ENCODE measurements at regions not wholly inside any gene's neighbourhood (a gene's known extent, or its start where the extent isn't known, plus 50 kb on each side); places are given as distances from the start of the nearest gene placed in this dataset.

DNA sequence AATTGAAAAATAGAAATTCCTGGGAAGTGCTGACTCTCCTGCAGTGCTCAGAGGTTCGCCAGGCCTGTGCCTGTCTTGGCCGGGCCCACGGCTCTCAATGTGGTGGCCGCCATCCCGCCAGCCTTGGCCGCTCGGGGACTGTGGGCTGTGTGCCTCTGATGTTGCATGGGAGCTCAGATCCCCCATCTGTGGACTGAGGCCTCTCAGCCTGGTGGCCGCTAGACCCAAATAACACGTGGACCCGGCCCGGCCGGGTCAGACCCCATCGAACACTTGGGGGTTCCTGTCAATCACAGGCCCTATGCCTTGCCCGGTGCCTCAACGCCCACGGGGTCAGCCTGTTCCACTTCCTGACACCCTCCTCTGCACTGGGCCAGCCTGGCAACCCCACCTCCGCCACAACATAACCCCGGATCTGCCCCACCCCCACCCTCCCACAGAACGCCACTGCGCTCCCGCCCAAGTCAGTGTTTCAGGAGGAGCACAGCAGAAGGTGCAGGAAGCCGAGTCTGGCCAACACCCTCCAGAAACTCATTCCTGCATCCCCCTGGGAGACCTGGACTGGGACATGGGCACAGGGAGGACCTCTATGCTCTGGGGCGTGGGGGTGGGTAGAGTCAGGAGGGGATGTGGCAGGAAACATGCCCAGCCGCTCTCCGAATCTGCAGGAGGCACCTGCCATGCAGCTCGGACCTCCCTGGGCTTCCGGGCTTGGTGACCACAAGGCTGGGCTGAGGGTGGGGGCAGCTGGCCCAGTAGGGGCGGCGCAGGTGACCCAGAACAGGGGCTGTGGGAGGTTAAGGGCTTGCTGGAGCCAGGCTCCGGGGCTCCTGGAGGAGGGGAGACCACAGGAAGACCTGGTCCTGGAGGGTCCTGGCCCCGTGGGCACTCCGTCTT lies 98.7 kb upstream of the BHLHE23 start:
- TF ChIP-seq, protein P1, sequence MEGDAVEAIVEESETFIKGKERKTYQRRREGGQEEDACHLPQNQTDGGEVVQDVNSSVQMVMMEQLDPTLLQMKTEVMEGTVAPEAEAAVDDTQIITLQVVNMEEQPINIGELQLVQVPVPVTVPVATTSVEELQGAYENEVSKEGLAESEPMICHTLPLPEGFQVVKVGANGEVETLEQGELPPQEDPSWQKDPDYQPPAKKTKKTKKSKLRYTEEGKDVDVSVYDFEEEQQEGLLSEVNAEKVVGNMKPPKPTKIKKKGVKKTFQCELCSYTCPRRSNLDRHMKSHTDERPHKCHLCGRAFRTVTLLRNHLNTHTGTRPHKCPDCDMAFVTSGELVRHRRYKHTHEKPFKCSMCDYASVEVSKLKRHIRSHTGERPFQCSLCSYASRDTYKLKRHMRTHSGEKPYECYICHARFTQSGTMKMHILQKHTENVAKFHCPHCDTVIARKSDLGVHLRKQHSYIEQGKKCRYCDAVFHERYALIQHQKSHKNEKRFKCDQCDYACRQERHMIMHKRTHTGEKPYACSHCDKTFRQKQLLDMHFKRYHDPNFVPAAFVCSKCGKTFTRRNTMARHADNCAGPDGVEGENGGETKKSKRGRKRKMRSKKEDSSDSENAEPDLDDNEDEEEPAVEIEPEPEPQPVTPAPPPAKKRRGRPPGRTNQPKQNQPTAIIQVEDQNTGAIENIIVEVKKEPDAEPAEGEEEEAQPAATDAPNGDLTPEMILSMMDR (IDR thresholded peaks at IDR 0.05), result no peak
- no peak for TF ChIP-seq EP300 (IDR thresholded peaks at IDR 0.05)
- TF ChIP-seq POLR2A (IDR thresholded peaks at IDR 0.05), result no peak
- no peak for TF ChIP-seq POLR2AphosphoS5 (IDR thresholded peaks at IDR 0.05)
